Endodermal cell (in vitro differentiated cells): ENCODE measurements at regions not wholly inside any gene's neighbourhood (a gene's known extent, or its start where the extent isn't known, plus 50 kb on each side); places are given as distances from the start of the nearest gene placed in this dataset.

Source experiments
- DNase-seq: peaks from one replicate; pipeline ENCODE4 v3.0.0-alpha.2; 2017
- H3K27ac ChIP-seq: 2 replicates; pipeline ENCODE4 v1.5.1; 2013; ENCODE audit warnings: mild to moderate bottlenecking, low read depth, low read length, moderate library complexity
- H3K27me3 ChIP-seq: 2 replicates; pipeline ENCODE4 v1.6.1; 2013; ENCODE audit warnings: mild to moderate bottlenecking, low read length, moderate library complexity; ENCODE audit not compliant: insufficient read depth, control insufficient read depth, poor library complexity, severe bottlenecking
- H3K36me3 ChIP-seq: 2 replicates; pipeline ENCODE4 v1.7.0; 2013; ENCODE audit warnings: mild to moderate bottlenecking, low read length, moderate library complexity; ENCODE audit not compliant: control insufficient read depth, insufficient read depth
- H3K4me1 ChIP-seq: one replicate; pipeline ENCODE4 v1.7.0; 2013; ENCODE audit warnings: low read length; ENCODE audit not compliant: control insufficient read depth, insufficient read depth
- H3K4me3 ChIP-seq: 2 replicates; pipeline ENCODE4 v1.5.1; 2013; ENCODE audit warnings: mild to moderate bottlenecking, low read length, moderate library complexity
- H3K9ac ChIP-seq: 2 replicates; pipeline ENCODE4 v1.6.1; 2013; ENCODE audit warnings: mild to moderate bottlenecking, low read length, moderate library complexity; ENCODE audit not compliant: poor library complexity, severe bottlenecking; ENCODE audit errors: extremely low read depth
- H3K9me3 ChIP-seq: 2 replicates; pipeline ENCODE4 v1.6.1; 2013; ENCODE audit warnings: mild to moderate bottlenecking, low read length, moderate library complexity; ENCODE audit not compliant: control insufficient read depth
- H3K27ac Mint-ChIP-seq: 2 replicates; pipeline ENCODE4 v1.8.0; 2020; ENCODE audit warnings: mixed read lengths
- H3K27me3 Mint-ChIP-seq: 2 replicates; pipeline ENCODE4 v1.8.0; 2021; ENCODE audit warnings: mild to moderate bottlenecking, mixed read lengths; ENCODE audit not compliant: insufficient read depth
- H3K36me3 Mint-ChIP-seq: 2 replicates; pipeline ENCODE4 v1.8.0; 2020; ENCODE audit warnings: low read depth, mixed read lengths
- H3K4me1 Mint-ChIP-seq: 2 replicates; pipeline ENCODE4 v1.8.0; 2020; ENCODE audit warnings: mixed read lengths
- H3K4me3 Mint-ChIP-seq: 2 replicates; pipeline ENCODE4 v1.8.0; 2020; ENCODE audit warnings: mild to moderate bottlenecking, moderate library complexity, mixed read lengths
- H3K9me3 Mint-ChIP-seq: 2 replicates; pipeline ENCODE4 v1.8.0; 2020; ENCODE audit warnings: mild to moderate bottlenecking, mixed read lengths
- CTCF ChIP-seq: fragments of 200-600 bp; sonication (generic); conservative IDR thresholded peaks from 2 replicates; pipeline ENCODE4 v1.5.0; 2021; ENCODE audit warnings: antibody characterized with exemption, mild to moderate bottlenecking
- WGBS, 2 experiments: methylation state at CpG; one replicate each; pipeline versions ENCODE4 v1.1.5 to v1.1.7; 2013; ENCODE audit warnings: missing lambda C conversion rate in 2 of 2, mixed read lengths in 1 of 2; ENCODE audit not compliant: insufficient coverage in 1 of 2, insufficient read length in 1 of 2; 5-methylcytosine and 5-hydroxymethylcytosine counted together

GRCh38 chr7:121563177-121563576 lies 167.1 kb upstream of the FAM3C start:
- Mint-ChIP-seq H3K9me3 (peaks cover 12% of the 10 kb centered on the region), H3K27me3 (no peaks in the 10 kb centered on the region), H3K36me3 (peaks cover 4% of the 10 kb centered on the region), H3K27ac (no peak overlapping the region), H3K4me3 (no peak overlapping the region), H3K4me1 (peaks cover 8% of the 10 kb centered on the region)
- 71 to 100% methylated on average over 1 of the region's 1 CpG for WGBS, 2 experiments
- Histone ChIP-seq H3K27ac (no peak overlapping the region), H3K36me3 (no peaks in the 10 kb centered on the region), H3K9me3 (no peaks in the 10 kb centered on the region), H3K9ac (no peak overlapping the region), H3K4me1 (no peaks in the 10 kb centered on the region), H3K4me3 (no peak overlapping the region), H3K27me3 (no peaks in the 10 kb centered on the region)
- peak; percentile 71 for TF ChIP-seq CTCF
- peak; percentile 59 for DNase-seq

GRCh38 chr7:121562259-121562658 lies 166.2 kb upstream of the FAM3C start:
- no peaks in the 10 kb centered on the region for H3K36me3 ChIP-seq
- no peak overlapping the region for H3K9ac ChIP-seq
- H3K4me3 ChIP-seq, result no peak overlapping the region
- H3K4me3 Mint-ChIP-seq, result no peak overlapping the region
- TF ChIP-seq CTCF, result no peak
- WGBS, 2 experiments, result 100% methylated on average over 1 of the region's 1 CpG; no CpG with 5 or more reads in 1 of the 2 experiments
- H3K27me3 Mint-ChIP-seq, result no peaks in the 10 kb centered on the region
- H3K9me3 Mint-ChIP-seq, result peaks cover 2% of the 10 kb centered on the region
- no peak overlapping the region for H3K27ac ChIP-seq
- no peaks in the 10 kb centered on the region for H3K27me3 ChIP-seq
- no peak overlapping the region for H3K27ac Mint-ChIP-seq
- H3K4me1 Mint-ChIP-seq, result peaks cover 13% of the 10 kb centered on the region
- no peak for DNase-seq
- H3K36me3 Mint-ChIP-seq, result no peaks in the 10 kb centered on the region
- no peaks in the 10 kb centered on the region for H3K9me3 ChIP-seq
- no peaks in the 10 kb centered on the region for H3K4me1 ChIP-seq

- Histone ChIP-seq H3K9ac (no peak overlapping the region), H3K36me3 (no peaks in the 10 kb centered on the region), H3K27ac (no peak overlapping the region), H3K27me3 (no peaks in the 10 kb centered on the region), H3K4me3 (no peak overlapping the region), H3K9me3 (no peaks in the 10 kb centered on the region), H3K4me1 (no peaks in the 10 kb centered on the region)
- TF ChIP-seq CTCF, result no peak
- no peaks in the 10 kb centered on the region for H3K36me3 Mint-ChIP-seq
- no peaks in the 10 kb centered on the region for H3K27me3 Mint-ChIP-seq
- WGBS, 2 experiments, result 96% methylated on average over 1 of the region's 1 CpG; no CpG with 5 or more reads in 1 of the 2 experiments
- H3K27ac Mint-ChIP-seq, result no peak overlapping the region
- no peak for DNase-seq
- H3K4me3 Mint-ChIP-seq, result no peak overlapping the region
- H3K9me3 Mint-ChIP-seq, result no peaks in the 10 kb centered on the region
- H3K4me1 Mint-ChIP-seq, result peaks cover 14% of the 10 kb centered on the region
Observed at GRCh38 chr7:121561717-121562116, 165.6 kb upstream of the FAM3C start.
